Coronary artery (tissue), 2 donors: ENCODE measurements at regions not wholly inside any gene's neighbourhood (a gene's known extent, or its start where the extent isn't known, plus 50 kb on each side); places are given as distances from the start of the nearest gene placed in this dataset.

Experiments
- DNase-seq: peaks from one replicate; pipeline ENCODE4 v3.0.0-alpha.2; 2017; ENCODE audit warnings: low spot score
- H3K27ac ChIP-seq, 2 donors: fragments of 200-600 bp; sonication (generic); one replicate each; pipeline ENCODE4 v1.5.1; 2016 to 2019
- H3K4me3 ChIP-seq: fragments of 200-600 bp; sonication (generic); 2 replicates; pipeline ENCODE4 v1.5.1; 2016; ENCODE audit warnings: mild to moderate bottlenecking, moderate library complexity
- CTCF ChIP-seq: fragments of 200-600 bp; sonication (generic); IDR thresholded peaks from one replicate; pipeline ENCODE4 v1.5.1; 2019; ENCODE audit warnings: antibody characterized with exemption

GRCh38 chr18:8536231-8536630, 73.0 kb upstream of the RAB12 start:
- Histone ChIP-seq H3K27ac (no peak overlapping the region), H3K4me3 (no peak overlapping the region)
- TF ChIP-seq CTCF = no peak
- no peak for DNase-seq

GRCh38 chr18:8536922-8537321, 72.3 kb upstream of the RAB12 start:
- no peak for TF ChIP-seq CTCF
- DNase-seq = no peak
- Histone ChIP-seq H3K27ac (no peak overlapping the region), H3K4me3 (no peak overlapping the region)

GRCh38 chr18:8537400-8537799, 71.8 kb upstream of the RAB12 start:
- no peak for TF ChIP-seq CTCF
- no peak overlapping the region for H3K4me3 ChIP-seq
- no peak for DNase-seq
- no peak overlapping the region for H3K27ac ChIP-seq

GRCh38 chr18:8538935-8539334, 70.3 kb upstream of the RAB12 start:
- Histone ChIP-seq H3K4me3 (no peak overlapping the region), H3K27ac (no peak overlapping the region)
- no peak for TF ChIP-seq CTCF

GRCh38 chr18:8546677-8547076, 62.6 kb upstream of the RAB12 start:
- H3K27ac ChIP-seq = no peak overlapping the region
- TF ChIP-seq CTCF = no peak
- no peak for DNase-seq
- H3K4me3 ChIP-seq = no peak overlapping the region

More at GRCh38 chr18:8538935-8539334, 70.3 kb upstream of the RAB12 start:
- no peak for DNase-seq

- no peak overlapping the region for H3K4me3 ChIP-seq
- H3K27ac ChIP-seq = no peak overlapping the region
- no peak for DNase-seq
- TF ChIP-seq CTCF = no peak
Measured at GRCh38 chr18:8548186-8548585, 61.1 kb upstream of the RAB12 start.

- Histone ChIP-seq H3K27ac (no peak overlapping the region), H3K4me3 (no peak overlapping the region)
- DNase-seq = no peak
- no peak for TF ChIP-seq CTCF
Measured at GRCh38 chr18:8549254-8549757, 59.9 kb upstream of the RAB12 start.
